HG03139 (cell line): ENCODE measurements at regions not wholly inside any gene's neighbourhood (a gene's known extent, or its start where the extent isn't known, plus 50 kb on each side); places are given as distances from the start of the nearest gene placed in this dataset.
"Not testable (repeated sequence)": the region's sequence is repeated elsewhere in the genome, so short reads cannot be mapped to it uniquely, and the experiment has no call there.

ENCODE experiments used
- ATAC-seq: cut with Tn5 transposase; IDR thresholded peaks from one replicate; pipeline ENCODE4 v1.9.1; 2021; ENCODE audit not compliant: unreplicated experiment

GRCh38 chr5:101278011-101278687, 375.1 kb upstream of the ST8SIA4 start:
- no peak for ATAC-seq

- ATAC-seq = no peak
Observed at GRCh38 chr5:101271945-101272344, 368.9 kb upstream of the ST8SIA4 start.

GRCh38 chr5:101271416-101271815, 368.3 kb upstream of the ST8SIA4 start:
- ATAC-seq = no peak

GRCh38 chr5:101260857-101261256, 357.8 kb upstream of the ST8SIA4 start:
- ATAC-seq = no peak

- no peak for ATAC-seq
Observed at GRCh38 chr5:101253096-101253495, 350.0 kb upstream of the ST8SIA4 start.

- ATAC-seq = no peak
Observed at GRCh38 chr5:101244621-101245020, 341.5 kb upstream of the ST8SIA4 start.

- ATAC-seq = no peak
Observed at GRCh38 chr5:101212942-101213514, 309.9 kb upstream of the ST8SIA4 start.

- no peak for ATAC-seq
Observed at GRCh38 chr5:101206534-101206933, 303.5 kb upstream of the ST8SIA4 start.

- not testable (repeated sequence) for ATAC-seq
Observed at GRCh38 chr5:101205065-101205464, 302.0 kb upstream of the ST8SIA4 start.

GRCh38 chr5:101180365-101180764, 277.3 kb upstream of the ST8SIA4 start:
- not testable (repeated sequence) for ATAC-seq

- no peak for ATAC-seq
Observed at GRCh38 chr5:101176605-101177004, 273.5 kb upstream of the ST8SIA4 start.

GRCh38 chr5:101174981-101175380, 271.9 kb upstream of the ST8SIA4 start:
- ATAC-seq = no peak

- ATAC-seq = no peak
Observed at GRCh38 chr5:101163088-101163487, 260.0 kb upstream of the ST8SIA4 start.

- no peak for ATAC-seq
Observed at GRCh38 chr5:101160002-101160401, 256.9 kb upstream of the ST8SIA4 start.

- ATAC-seq = no peak
Observed at GRCh38 chr5:101159006-101159405, 255.9 kb upstream of the ST8SIA4 start.

GRCh38 chr5:101153526-101153925, 250.4 kb upstream of the ST8SIA4 start:
- ATAC-seq = no peak

GRCh38 chr5:101143526-101143925, 240.4 kb upstream of the ST8SIA4 start:
- no peak for ATAC-seq

GRCh38 chr5:101142102-101142501, 239.0 kb upstream of the ST8SIA4 start:
- ATAC-seq = no peak

GRCh38 chr5:101136454-101136853, 233.4 kb upstream of the ST8SIA4 start:
- no peak for ATAC-seq

GRCh38 chr5:101123363-101123762, 220.3 kb upstream of the ST8SIA4 start:
- no peak for ATAC-seq

GRCh38 chr5:101112645-101113044, 209.6 kb upstream of the ST8SIA4 start:
- no peak for ATAC-seq

GRCh38 chr5:101103874-101104273, 200.8 kb upstream of the ST8SIA4 start:
- no peak for ATAC-seq

- no peak for ATAC-seq
Observed at GRCh38 chr5:101102506-101102905, 199.4 kb upstream of the ST8SIA4 start.
